Epithelial cell of proximal tubule (primary cell): ENCODE measurements at regions not wholly inside any gene's neighbourhood (a gene's known extent, or its start where the extent isn't known, plus 50 kb on each side); places are given as distances from the start of the nearest gene placed in this dataset.

Experiments
- DNase-seq: peaks from one replicate; pipeline ENCODE4 v3.0.0-alpha.2; 2011; ENCODE audit warnings: low read depth
- H3K4me3 ChIP-seq: 2 replicates; pipeline ENCODE4 v1.5.1; 2011; ENCODE audit warnings: low read depth, mild to moderate bottlenecking, low read length
- CTCF ChIP-seq: conservative IDR thresholded peaks from 2 replicates; pipeline ENCODE4 v1.5.1; 2012; ENCODE audit warnings: low read depth, mild to moderate bottlenecking, low read length

DNA sequence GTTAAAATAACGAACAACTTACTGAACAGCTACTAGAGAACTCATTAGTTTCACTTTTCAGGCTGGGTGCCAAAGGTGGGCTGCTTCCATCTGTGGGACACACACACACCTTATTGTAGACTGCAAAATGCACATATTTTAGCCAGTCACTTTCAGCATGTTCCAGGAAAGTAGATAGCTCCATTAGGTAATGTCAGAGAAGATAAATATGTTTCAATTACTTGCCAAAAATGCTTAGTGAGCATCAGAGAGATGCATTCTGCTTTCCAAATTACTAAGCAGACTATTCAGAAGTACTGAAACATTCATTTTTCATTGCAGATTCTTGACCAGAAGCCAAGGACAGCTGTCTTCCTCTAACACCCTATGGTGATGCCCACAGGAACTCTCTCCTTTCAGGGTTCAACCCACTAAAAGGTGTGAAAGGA is 56.2 kb upstream of the APC start:
- no peak for TF ChIP-seq CTCF
- no peak overlapping the region for H3K4me3 ChIP-seq
- no peak for DNase-seq

GRCh38 chr5:112682621-112683061 is 55.0 kb upstream of the APC start:
- TF ChIP-seq CTCF = no peak
- no peak overlapping the region for H3K4me3 ChIP-seq
- no peak for DNase-seq

DNA sequence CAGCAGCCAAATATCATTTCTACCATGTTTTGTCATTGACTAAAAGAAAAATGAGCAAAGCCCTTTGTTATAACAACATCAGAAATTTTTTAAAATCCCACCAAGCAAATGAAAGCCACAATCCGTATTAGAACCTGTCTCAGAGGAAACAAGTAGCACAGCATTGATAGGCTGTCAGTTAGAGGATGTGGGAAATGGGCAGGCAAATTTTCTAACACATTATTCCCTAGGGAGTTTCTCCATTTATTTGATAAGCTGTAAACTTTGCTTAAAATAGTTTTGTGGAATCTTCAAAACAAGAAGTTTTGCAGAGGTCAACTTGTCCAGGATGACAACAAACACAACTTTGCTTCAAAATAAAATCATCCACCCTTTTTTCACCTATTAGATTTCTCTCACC is 53.6 kb upstream of the APC start:
- no peak for DNase-seq
- TF ChIP-seq CTCF = no peak
- no peak overlapping the region for H3K4me3 ChIP-seq

- TF ChIP-seq CTCF = no peak
- no peak for DNase-seq
- no peak overlapping the region for H3K4me3 ChIP-seq
These were observed 52.9 kb upstream of the APC start for GRCh38 chr5:112684737-112685136.

GRCh38 chr5:112685386-112685785 is 52.3 kb upstream of the APC start:
- no peak for TF ChIP-seq CTCF

GRCh38 chr5:112685931-112686330 is 51.8 kb upstream of the APC start:
- DNase-seq = no peak
- H3K4me3 ChIP-seq = no peak overlapping the region
- no peak for TF ChIP-seq CTCF

More at GRCh38 chr5:112685386-112685785, 52.3 kb upstream of the APC start:
- DNase-seq = no peak
- H3K4me3 ChIP-seq = no peak overlapping the region

- H3K4me3 ChIP-seq = no peak overlapping the region
- DNase-seq = no peak
- TF ChIP-seq CTCF = no peak
These were observed 51.0 kb upstream of the APC start for GRCh38 chr5:112686675-112687074.
